NK-92 (cell line): ENCODE measurements at regions not wholly inside any gene's neighbourhood (a gene's known extent, or its start where the extent isn't known, plus 50 kb on each side); places are given as distances from the start of the nearest gene placed in this dataset.

Experiments used
- DNase-seq: peaks from one replicate; lab custom pipeline; 2025; ENCODE audit not compliant: unreplicated experiment; lab: John Stamatoyannopoulos, UW

DNA sequence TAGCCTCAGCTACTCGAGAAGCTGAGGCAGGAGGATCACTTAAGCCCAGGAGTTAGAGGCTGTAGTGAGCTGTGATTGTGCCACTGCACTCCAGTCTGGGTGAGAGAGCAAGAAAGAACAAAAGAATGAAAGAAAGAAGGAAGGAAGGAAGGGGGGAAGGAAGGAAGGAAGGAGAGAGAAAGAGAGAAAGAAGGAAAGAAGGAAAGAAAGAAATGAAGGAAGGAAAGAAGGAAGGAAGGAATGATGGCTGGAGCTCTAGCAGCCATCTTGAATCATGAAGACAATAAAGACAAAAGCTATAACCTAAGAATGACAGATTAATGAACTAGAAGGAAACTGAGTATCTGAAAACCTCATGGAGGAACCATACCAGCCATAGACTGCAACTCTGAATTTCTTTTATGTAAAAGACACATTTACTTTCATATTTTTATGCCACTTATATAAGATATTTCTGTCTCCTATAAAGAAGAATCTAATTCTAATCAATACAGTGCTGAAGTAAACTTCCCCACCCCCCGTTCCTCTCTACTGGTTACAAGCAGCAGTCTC is 522.3 kb upstream of the JARID2 start:
- DNase-seq = no peak

DNA sequence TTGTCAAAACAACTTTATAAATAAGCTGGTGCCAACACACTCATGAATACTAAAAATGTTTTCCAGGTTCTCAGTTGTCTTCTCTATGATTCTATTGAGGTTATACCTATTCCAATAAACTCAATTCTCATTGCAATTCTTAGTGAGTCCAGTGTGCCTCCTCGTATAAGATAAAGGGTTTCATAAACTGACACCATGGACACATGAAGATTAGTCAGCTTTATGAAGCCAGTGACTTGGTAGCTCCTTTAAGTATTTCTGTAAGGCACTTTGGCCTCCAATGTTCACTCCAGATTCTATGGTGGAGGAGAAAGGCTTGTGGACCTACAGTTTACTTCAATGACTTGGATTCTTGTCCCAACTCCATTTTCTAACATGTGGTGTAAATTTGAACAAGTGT is 521.3 kb upstream of the JARID2 start:
- DNase-seq = no peak

GRCh38 chr6:14726816-14727493 is 518.9 kb upstream of the JARID2 start:
- DNase-seq = no peak

DNA sequence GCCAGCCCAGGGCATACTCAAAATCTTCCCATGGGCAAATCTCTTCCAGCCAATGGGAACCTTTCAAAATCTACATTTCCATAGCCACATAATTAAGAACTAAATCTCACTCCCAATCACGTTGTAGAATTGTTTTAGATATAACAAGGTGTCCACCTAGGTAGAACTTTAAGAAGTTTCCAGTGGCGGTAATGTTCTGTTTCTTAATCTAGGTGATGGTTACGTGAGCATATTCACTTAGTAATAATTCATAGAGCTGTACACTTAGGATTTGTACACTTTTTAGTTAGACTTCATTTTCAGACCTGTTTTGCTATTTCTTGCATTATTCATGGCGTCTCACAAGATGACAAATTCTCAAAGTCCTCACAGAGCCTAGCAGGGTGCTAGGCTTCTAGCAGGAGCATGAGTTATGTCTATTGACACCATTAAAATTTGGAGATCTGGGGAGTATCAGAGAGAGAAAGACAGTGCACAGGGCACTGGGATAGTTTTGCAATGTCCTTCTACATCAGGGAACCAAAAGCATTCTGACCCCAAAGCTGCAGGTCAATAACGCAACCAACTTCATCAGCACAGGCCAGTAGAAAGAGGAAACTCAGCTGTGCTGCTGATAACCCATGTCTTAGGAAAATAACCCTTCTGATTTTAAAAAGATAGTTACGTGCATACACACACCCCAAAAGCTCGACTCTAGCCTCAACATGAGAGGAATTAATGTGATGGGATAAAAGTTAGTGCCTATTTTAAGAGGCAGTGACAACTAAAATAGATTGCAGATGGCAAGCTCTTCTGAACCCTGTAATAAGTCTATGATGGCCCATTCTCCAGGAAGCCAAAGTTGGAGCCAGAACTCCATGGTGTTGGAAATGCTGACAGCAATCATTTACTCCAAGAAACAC is 518.1 kb upstream of the JARID2 start:
- DNase-seq = no peak

- DNase-seq = no peak
Measured at GRCh38 chr6:14728396-14729024, 517.4 kb upstream of the JARID2 start.

- DNase-seq = no peak
Measured at GRCh38 chr6:14729129-14729871, 516.6 kb upstream of the JARID2 start.

DNA sequence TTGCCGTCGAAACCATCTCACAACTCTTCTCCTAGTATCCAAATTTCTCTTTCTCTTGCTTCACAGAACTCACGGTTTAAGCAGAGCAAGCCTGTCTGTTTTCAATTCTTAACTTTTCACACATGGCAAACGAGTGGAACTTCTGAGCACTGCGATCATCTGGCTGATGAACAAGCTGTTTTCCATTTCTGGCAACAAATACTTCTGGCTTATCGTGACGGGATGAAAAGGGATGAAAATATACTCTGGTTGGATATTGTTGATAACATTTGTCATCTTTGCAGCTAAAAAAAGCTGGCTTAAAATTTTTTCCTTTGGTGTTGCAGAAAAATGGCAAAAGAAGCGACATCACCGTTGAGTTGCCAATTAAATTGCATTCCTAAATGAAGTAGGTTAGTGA is 515.2 kb upstream of the JARID2 start:
- no peak for DNase-seq

GRCh38 chr6:14731611-14732010 is 514.3 kb upstream of the JARID2 start:
- no peak for DNase-seq

DNA sequence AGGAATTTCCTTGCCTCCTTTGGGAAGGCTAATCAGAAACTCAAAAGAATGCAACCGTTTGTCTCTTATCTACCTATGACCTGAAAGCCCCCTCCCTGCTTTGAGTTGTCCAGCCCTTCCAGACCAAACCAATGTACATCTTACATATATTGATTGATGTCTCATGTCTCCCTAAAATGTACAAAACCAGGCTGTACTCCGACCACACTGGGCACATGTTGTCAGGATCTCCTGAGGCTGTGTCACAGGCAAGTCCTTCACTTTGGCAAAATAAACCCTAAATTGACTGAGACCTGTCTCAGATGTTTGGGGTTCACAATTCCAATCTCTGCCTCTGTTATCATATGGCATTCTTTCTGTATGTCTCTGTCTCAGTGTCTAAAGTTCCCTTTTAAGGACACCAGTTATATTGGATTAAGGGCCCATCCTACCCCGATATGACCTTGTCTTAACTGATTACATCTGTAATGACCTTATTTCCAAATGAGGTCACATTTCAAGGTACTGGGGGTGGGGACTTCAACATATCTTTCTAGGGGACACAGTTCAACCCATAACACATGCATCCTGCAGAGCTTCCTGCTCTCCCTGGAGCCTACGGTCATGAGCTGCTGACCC is 513.5 kb upstream of the JARID2 start:
- DNase-seq = no peak

- DNase-seq = no peak
Measured at GRCh38 chr6:14732844-14733757, 512.8 kb upstream of the JARID2 start.

- no peak for DNase-seq
Measured at GRCh38 chr6:14734052-14734415, 511.8 kb upstream of the JARID2 start.

- no peak for DNase-seq
Measured at GRCh38 chr6:14734416-14735340, 511.2 kb upstream of the JARID2 start.

GRCh38 chr6:14735956-14736486 is 509.8 kb upstream of the JARID2 start:
- DNase-seq = no peak

DNA sequence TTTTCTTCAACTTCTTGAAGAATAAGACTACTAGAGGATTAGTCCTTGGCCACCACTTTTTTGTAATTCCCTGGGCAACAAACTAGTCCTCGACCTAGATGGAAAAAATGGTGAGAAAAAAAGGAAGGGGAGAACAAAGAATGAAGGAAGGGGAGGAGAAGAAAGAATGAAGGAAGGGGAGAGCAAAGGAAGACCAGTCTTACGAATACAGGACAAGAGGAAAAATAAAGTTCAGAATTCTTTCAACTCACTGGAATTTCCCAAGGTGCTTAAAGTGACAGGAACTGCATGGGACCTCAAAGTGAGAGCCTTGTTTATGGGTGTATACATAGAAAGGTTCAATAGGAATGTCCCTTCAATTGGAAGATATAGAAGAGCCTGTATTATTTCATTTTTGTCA is 509.3 kb upstream of the JARID2 start:
- no peak for DNase-seq

GRCh38 chr6:14738497-14738896 is 507.4 kb upstream of the JARID2 start:
- DNase-seq = no peak

DNA sequence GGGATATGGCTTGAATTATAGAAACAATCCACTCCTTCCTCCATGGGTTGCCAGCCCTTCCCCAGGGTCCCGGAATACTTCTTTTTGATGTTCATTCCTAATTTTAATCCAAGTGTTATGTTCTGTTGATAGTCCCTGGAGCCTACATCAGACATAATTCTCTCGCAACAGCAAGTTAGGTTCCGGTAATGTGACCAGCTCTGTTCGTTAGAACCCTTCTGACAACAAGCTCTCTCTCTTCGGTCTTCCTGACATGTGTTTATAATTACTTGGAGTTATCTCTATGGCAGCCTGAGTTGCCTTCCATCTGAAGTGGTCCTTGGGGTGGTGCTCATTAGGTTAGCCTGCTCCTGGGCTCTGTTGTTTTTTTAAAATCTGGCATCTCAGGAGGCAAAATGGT is 506.9 kb upstream of the JARID2 start:
- DNase-seq = no peak

DNA sequence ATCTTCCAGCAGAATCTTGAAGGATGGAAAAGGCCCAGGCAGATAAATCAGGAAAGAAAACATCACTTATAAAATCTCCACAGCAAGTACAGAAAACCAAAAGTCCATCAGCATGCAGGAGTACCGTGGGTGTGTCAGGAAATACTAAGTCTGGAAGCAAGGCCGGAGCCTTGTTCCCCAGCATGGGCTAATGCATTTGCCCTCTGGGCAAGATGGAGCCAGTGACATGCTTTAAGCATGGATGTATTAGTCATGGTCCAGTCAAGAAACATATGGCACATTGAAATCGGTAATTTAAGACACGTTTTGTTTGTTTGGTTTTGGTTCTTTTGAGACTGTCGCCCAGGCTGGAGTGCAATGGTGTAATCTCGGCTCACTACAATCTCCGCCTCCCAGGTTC is 506.0 kb upstream of the JARID2 start:
- no peak for DNase-seq

- no peak for DNase-seq
Measured at GRCh38 chr6:14742171-14742570, 503.7 kb upstream of the JARID2 start.
